ENCODE measurements at regions not wholly inside any gene's neighbourhood (a gene's known extent, or its start where the extent isn't known, plus 50 kb on each side); places are given as distances from the start of the nearest gene placed in this dataset.

DNA sequence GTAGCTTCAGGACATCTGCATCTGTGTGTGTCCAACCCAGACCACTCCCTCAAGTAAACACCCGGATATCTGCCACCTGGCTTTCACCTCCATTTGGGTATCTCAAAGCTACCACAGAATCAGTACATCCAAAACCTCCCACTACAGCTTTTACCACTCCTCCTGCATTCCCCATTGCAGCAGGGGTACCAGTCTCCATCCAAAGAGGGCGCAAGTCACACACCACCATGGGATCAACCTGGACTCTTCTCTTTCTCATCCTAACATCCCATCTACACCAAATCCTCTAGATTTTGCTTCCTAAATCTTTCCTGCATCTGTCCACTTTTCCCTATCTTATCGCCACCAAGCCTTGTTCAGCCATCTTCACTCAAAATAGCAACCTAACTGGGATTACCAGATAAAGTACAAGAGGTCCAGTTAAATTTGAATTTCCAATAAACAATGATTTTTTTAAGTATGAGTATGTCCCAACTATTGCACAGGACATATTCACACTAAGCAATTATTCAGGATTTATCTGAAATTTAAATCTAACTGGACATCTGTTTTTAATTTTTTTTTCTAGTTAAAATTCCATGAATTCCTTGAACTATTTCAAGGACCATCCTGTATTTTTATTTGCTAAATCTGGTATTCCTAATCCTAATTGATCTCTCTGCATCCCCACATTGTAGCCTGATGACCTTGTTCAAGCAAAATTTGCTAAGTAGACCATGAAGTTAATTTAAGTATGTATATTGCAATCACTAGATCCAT lies 164.3 kb upstream of the MLN start:
- FAIRE-seq, result no peak
- DNase-seq (ENCODE audit: insufficient read length, low spot score), result no peak

DNA sequence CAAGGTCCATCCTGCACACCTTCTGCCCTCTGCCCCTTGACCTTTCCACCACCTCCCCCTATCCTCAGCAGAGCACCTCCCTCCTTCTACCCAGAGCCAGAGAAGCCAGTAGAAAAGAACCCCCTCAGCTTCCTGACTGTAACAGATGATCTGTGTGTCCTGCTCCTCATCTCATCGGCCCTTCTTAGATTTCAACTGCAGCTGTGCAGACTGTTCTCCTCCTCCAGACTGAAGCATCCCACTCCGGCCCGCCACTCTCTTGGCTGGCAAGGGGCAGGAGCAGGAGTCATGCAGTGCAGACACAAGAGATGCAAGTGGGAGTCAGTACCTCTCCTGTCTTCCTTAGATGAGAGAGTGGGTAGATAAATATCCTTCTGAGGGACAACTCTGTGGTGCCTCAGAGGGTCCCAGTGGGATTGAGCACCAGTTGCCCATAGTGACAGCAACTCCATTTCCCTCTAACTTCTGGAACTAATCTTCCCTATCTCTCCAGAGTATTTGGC lies 163.5 kb upstream of the MLN start:
- no peak for FAIRE-seq

DNA sequence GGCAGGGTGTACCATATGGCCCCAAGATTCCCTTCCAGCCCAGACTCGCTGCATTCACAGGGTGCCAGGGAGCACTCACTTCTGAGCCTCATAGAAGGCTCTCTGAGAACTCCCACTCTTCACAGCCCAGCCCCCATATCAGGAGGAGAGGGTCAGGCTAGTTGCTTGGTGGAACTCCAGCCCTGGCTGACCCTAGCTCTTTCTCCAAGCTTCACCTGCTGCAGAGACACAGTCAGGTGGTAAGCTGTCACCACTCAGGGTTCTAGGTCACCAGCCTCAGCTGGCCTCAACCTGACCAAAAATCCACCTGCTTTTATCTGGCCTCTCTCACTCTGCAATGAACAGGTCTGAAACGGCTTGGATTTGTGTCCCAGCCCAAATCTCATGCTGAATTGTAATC lies 162.7 kb upstream of the MLN start:
- DNase-seq (ENCODE audit: insufficient read length, low spot score), result no peak
- no peak for FAIRE-seq

More for the DNA sequence above, 163.5 kb upstream of the MLN start:
- DNase-seq (ENCODE audit: insufficient read length, low spot score), result no peak

DNA sequence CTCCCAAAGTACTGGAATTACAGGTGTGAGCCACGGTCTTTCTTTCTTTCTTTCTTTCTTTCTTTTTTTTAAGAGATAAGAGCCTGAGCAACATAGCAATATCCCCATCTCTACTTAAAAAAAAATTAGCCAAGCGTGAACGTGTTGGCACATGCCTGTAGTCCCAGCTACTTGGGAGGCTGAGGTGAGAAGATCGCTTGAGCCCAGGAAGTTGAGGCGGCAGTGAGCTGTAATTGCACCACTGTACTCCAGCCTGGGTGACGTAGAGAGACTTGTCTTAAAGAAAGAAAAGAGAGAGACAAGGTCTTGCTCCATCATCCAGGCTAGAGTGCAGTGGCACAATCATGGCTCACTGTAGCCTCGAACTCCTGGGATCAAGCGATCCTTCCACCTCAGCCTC lies 162.0 kb upstream of the MLN start:
- FAIRE-seq, result no peak

DNA sequence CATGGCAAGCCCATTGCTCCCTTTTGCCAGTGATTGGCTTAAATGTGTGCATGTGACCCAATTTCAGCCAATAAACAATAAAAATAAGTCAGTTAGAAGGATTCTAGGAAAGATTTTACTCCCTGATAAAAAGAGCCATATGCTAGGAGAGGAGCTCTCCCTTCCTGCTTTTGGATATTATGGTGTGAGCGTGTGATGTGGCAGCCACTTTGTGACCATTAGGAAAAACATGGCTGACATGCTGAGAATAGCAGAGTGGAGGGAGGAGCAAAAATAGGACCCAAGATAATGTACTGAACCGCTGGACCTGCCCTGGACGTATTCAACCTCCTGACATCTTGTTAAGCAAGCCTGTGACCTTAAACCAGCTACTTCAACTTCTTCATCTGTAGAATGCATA lies 160.6 kb upstream of the MLN start:
- no peak for FAIRE-seq
- DNase-seq (ENCODE audit: insufficient read length, low spot score), result no peak

More for the DNA sequence above, 162.0 kb upstream of the MLN start:
- no peak for DNase-seq (ENCODE audit: insufficient read length, low spot score)

DNA sequence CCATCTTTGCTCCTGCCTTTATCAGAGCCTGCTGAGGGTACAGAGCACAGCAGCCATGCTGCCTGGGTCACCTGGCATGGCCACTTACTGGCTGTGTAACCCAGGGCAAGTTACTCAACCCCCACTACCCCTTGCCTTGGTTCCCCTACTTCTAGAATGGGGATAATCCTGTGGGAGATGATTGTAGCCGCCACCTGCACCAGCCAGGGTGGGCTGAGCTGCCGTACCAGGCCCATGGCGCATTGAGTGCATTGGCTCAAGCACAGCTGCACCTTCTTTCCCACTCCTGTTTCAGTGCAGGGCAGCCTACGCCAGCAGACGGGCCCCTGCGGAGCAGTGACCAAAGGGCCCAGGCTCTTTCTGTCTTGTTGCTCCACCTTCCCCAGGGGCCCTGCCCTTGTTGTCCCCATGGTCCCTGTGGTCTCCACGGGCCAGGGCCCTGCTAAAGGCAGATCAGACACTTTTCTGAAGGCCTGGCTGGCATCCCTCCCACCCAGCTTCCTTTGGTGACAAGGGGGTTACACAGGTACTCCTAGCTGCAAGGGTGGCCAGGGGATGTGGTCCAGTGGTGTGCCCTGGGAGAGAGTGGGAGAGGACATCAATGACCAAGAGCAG lies 159.4 kb upstream of the MLN start:
- DNase-seq (ENCODE audit: insufficient read length, low spot score) (no peak), FAIRE-seq (no peak)

DNA sequence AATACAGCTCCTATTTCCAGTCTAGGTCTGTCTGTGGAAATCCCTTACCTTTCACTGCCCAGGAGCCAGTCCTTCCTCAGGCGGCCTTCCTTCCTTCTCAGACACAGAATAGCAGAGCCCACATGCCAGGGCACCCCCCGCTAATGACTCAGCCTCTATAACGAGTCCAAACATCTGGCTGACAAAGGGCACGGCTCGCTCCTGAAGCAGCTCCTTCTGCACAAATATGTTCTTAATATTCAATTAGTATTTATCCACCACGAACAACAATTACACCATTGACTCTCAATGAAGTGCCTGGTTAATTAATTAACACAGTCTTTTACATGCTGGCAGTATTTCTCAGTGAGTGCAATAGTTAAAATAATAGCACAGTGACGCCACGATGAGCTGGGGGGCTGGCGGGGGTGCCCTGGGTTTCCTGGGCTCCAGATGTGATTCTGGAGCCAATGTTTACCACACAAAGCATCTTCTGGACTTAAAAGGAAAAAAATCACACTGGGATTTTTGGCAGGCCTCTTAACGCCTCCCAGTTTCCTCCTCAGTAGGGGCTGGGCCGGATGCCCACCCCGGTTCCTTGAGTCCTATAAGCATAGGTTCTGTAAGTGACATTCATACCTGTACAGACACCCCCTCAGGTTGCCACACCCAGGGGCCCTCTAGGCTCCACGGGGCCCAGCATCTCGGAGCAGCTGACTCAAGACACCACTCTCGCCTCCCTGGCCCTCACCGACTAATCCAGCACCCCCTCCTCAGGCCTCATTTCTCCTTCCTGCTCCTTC lies 158.6 kb upstream of the MLN start:
- DNase-seq (ENCODE audit: insufficient read length, low spot score), result no peak
- FAIRE-seq, result no peak

DNA sequence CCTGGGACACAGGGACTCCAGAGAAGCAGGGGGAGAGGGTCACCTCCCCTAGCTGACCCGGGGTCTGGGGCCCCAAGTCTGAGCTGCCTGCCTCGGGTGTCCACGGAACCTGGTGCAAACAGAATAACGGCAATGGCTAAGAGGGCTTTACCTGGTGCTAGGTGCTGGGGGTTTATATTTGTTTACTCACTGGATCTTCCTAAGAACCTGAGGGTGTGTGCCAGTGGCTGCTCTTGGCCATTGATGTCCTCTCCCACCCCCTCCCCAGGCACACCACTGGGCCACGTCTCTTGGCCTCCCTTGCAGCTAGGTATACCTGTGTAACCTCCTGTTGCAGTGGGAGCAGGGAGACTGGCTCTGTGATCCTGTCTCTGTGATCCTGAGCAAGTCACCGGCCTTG lies 157.9 kb upstream of the MLN start:
- DNase-seq (ENCODE audit: insufficient read length, low spot score) (no peak), FAIRE-seq (no peak)

DNA sequence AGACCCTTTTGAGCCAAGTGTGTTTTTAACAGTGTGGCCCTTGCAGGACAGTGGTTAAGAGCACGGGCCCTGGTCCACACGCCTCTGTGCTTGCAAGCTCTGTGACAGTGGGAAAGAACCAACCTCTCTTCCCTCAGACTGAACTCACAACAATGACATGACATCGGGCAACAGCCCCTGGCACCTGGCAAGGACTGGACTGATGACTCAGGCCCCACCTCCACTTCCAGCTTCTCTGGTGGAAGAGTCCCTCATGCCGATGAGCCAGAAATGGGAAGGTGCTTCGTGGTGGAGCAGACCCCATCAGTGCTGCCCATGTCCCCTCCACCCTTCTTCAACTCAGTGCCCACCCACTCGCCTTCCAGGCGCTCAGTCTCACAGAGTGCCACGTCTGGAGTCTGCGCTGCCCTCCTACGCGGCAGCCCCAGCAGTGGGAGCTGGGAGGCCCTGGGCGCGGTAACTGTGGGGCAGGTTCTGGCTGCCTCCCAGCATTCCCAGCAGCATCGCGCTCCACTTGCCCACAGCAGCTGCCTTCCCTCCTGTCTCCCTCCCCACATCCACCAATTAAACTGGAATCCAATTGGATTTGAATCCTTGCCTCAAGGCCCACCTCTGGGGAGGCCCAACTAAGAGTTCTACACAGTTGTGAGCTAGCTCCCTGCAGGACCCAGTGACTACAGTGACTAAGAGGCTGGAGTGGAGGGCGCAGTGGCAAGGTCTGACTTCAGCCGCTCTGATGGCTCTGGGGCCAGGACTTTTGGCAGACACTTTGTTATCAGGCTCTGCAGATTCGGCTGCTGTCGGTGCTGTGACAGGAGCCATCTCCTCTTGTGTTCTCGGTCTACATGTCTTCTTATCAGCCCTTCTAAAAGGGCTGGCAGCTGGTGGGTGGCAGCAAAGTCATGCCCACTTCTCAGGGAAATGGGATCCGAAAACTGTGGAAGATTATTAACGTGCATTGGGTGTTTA lies 156.8 kb upstream of the MLN start:
- DNase-seq (ENCODE audit: insufficient read length, low spot score), result no peak
- no peak for FAIRE-seq

DNA sequence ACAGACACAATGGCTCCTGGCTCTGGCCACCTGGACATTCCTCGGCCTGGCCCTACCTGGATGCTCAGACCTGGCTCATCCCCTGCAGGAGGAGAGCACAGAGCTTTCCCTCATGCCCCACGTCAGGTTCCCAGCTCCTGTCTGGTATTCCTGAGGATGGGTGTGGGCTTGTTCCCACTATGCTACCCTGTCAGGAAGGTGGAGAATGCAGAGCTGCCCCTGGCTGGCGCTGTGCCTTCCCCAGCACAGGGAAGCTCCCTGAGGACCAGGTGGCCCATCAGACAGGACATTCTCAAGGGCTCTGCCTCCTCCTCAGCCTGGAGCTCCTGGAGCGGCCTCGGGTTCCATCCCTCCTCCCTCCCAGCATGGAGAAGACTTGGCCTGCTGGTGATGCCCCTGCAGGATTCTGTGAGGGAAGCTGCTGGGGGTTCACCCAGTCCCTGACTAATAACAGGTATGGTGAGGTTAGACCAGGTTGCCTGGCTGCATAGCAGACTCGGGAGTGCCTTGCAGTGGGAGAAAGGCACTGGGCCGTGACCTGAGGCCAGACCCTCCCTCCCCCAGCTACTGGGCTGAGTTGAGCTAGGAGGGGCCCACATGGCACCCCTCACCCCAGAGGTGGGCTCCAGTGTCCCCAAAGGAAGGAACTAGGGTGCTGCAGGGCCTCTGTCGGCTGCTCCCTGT lies 156.0 kb upstream of the MLN start:
- DNase-seq (ENCODE audit: insufficient read length, low spot score) (no peak), FAIRE-seq (no peak)

DNA sequence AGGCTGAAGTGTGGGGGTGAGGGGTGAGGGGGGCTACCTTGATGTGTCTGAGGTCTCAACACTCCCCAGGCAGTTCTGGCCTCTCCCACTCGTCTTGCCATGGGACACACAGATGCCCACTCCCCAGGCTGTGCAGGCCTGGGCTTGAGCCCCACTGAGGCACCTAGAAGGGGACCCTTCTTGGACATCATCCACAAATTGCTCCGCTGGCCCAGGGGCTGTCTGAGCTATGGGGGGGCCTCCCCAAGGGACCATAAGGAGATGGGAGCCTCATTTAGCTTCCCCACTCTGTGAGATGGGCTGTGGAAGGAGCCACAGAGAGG lies 155.5 kb upstream of the MLN start:
- DNase-seq (ENCODE audit: insufficient read length, low spot score) (no peak), FAIRE-seq (no peak)

DNA sequence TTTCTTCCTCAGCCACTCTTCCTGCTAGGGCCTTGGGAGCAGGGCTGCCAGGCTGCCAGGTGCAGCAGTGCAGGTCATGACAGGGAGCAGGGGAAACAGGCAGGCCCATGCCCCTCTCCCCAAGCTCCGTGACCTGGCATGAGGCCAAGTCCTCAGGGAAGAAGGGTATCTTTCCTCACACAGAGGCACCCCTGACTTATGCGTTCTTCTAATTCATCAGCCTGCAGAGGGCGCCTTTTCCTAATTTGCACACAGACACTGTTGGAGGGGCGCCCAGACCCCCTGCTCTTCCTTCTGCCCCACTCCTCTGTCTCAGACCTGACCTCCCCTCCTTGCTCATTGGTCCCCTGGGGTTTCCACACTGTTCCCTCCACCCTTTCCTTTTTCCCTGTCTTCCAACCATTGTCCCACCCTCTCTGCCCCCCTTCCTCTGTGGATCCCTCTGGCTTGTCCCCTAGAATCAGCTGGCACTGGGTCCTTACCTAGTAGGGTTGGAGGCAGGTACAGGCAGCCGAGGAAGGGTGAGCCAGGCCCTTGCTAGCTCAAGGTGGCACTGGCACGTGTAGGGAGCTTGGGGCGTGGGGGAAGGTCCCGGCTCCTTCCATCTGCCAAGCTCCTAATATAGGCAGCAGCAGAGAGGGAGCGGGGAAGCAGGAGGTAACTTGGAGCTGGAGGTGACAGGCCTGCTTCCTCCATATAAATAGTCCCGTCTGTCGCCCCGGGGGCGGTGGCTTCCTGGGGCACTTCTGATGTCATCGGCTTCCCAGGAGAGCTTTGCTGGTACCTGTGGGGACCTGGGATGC lies 154.9 kb upstream of the MLN start:
- DNase-seq (ENCODE audit: insufficient read length, low spot score) (no peak), FAIRE-seq (no peak)

DNA sequence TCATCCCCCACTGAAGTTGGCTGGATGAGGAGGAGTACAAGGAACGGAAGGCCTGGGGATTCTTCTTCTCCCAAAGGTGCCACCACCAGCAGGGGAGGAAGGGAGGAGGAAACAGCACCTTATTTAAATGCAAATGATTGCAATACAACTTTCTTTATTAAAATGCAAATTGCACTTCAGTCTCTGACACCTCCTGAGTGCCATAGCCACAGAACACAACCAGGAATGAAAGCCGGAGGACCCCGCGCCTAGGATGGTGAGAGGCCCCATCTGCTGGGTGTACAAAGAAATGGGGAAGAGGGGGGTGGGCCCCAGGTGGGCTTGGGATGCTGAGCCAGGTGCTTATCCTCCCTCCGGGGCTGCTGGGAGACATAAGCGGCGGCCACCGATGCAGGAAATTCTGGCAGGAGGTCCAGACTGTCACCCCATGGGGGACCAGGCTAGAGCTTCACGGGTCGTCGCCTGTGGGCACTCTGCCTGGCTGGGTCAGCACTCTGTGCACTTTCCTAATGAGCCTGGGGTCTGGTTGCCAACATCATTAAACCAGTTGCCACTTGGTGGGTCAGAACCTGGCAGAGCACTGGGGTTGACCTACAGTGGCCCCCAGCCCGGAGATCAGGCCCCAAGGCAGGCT lies 154.2 kb upstream of the MLN start:
- FAIRE-seq (no peak), DNase-seq (ENCODE audit: insufficient read length, low spot score) (no peak)

DNA sequence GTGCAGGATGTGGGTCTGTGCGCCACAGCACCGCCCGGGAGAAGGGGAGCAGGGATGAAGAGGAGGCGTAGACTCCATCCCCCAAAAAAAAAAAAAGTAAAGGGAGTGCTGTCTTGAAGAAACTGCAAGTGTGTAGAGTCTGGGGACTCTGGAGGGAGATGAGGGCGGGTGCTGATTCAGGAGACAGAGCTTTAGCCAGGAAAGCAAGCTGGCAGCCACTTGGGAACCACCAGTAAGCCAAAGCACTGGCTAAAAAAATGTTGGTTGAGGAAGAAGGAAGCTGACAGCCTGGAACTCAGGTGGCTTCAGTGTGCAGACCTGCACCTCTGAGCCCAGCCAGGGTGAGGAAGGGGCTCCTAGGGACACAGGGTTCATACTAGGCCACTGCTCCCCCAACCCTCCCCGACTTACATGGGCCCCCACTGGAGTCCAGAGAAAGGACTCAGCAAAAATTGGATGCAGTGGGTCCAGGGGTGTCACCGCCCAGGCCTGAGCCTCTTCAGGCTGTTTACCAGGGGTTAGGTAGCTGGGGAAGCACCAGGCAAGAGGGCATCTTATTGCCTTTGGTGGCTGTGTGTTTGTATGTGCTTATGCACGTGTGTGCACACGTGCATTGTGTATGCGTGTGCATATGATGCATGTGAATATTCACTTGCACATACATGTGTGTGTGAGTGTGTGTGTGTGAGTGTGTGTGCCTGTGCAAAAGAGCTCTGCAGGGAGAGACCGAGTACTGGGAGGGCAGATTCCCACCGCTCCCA lies 153.5 kb upstream of the MLN start:
- DNase-seq (ENCODE audit: insufficient read length, low spot score) (no peak), FAIRE-seq (no peak)

DNA sequence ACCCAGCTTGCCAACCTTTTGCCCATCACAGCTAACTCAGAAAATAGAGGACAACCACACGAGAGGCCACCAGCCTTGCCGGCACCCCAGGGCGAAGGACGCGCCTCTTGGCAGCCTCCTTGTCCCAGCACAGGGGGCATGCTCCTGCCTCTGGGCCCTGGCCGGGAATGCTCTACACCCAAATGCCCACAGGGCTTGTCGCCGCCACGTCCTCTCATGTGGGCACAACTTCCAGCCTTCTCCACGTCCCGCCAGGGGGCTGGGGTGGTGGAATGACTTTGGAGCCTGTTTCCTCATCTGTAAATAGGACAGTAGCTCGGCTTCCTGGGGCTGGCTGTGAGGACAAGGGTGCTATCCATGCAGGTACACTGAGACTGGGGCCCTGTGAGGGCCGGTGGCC lies 152.4 kb upstream of the MLN start:
- FAIRE-seq (no peak), DNase-seq (ENCODE audit: insufficient read length, low spot score) (no peak)

DNA sequence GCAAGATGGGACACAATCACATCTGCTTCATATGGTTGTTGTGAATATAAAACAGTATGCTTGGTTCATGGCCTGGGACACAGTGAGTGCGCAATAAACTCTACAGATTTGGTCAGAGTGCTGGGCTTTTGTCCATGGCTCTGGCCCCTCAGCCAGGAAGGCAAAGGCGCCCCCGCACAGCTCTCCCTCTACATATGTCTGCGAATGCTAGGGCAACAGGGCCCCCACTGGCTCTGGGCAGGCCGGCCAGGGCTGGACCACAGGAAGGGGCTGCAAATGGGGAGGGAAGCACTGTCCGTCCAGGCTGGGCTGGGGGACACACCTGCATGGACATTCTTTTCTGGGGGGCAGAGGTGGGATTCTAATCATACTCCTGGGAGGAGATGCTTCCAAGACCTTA lies 151.8 kb upstream of the MLN start:
- DNase-seq (ENCODE audit: insufficient read length, low spot score), result no peak

DNA sequence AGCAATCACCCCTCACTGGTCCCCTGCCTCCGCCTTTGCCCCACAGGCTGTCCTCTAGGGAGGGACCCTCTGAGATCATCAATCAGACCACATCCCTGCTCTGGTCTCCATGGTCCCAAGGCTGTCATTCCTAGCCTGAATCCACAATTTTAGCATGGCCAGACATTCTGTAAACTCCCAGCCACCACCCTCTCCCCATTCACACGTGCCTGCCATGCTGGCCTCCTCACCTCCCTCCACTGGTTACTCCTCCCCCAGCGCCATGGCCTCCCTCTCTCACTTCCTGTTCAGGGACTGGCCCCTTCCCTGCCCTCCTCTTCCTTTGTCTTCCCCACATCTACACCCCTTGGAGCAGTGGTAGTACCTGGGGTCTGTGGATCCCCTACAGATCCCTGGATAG lies 150.7 kb upstream of the MLN start:
- no peak for DNase-seq (ENCODE audit: insufficient read length, low spot score)
- no peak for FAIRE-seq

More for the DNA sequence above, 151.8 kb upstream of the MLN start:
- FAIRE-seq, result no peak

DNA sequence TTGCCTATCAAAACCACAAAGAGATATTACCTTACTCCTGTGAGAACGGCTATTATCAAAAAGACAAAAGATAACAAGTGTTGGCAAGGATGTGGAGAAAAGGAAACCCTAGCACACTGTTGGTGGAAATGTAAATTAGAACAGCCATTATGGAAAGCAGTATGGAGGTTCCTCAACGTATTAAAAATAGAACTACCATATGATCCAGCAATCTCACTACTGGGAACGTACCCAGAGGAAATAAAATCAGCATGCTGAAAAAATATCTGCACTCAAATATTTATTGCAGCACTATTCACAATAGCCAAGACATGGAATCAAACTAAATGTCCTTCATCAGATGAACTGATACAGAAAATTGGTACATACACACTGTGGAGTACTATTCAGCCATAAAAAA lies 149.4 kb upstream of the MLN start:
- DNase-seq (ENCODE audit: insufficient read length, low spot score) (no peak), FAIRE-seq (no peak)
